ENCODE measurements at regions not wholly inside any gene's neighbourhood (a gene's known extent, or its start where the extent isn't known, plus 50 kb on each side); places are given as distances from the start of the nearest gene placed in this dataset.

DNA sequence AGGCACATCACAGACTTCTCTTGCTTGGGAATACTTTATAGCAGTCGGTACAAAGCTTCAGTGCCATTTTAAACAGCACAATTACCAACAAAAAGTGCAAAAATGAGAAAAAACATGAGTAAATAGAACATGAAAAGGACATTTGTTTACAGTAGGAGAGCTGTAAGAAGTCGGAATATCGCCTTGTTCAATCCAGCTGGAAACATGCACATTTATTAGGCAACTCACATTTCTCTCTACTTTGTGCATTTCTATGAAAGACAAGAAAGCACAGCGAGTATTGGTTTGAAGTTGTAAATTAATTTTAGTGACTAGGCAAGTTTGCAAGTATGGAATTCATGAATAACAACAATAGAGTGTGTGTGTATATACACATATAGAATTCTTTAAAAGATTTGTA is 484.7 kb downstream of the DACH1 start:
- WGBS, 3 donors: 85 to 90% (median 87%) methylated on average over 4 of the region's 4 CpGs
- Histone ChIP-seq H3K27me3 (no peaks in the 10 kb centered on the region), H3K27ac (no peak overlapping the region), H3K4me3 (no peak overlapping the region), H3K4me1 (ENCODE audit: insufficient read depth) (no peaks in the 10 kb centered on the region), H3K36me3 (no peaks in the 10 kb centered on the region), H3K9me3 (no peaks in the 10 kb centered on the region)
- TF ChIP-seq POLR2A (IDR thresholded peaks at IDR 0.05) (no peak), EP300 (IDR thresholded peaks at IDR 0.05) (no peak)
- TF ChIP-seq, protein P1, sequence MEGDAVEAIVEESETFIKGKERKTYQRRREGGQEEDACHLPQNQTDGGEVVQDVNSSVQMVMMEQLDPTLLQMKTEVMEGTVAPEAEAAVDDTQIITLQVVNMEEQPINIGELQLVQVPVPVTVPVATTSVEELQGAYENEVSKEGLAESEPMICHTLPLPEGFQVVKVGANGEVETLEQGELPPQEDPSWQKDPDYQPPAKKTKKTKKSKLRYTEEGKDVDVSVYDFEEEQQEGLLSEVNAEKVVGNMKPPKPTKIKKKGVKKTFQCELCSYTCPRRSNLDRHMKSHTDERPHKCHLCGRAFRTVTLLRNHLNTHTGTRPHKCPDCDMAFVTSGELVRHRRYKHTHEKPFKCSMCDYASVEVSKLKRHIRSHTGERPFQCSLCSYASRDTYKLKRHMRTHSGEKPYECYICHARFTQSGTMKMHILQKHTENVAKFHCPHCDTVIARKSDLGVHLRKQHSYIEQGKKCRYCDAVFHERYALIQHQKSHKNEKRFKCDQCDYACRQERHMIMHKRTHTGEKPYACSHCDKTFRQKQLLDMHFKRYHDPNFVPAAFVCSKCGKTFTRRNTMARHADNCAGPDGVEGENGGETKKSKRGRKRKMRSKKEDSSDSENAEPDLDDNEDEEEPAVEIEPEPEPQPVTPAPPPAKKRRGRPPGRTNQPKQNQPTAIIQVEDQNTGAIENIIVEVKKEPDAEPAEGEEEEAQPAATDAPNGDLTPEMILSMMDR (IDR thresholded peaks at IDR 0.05): no peak
- intact Hi-C loops (cut with DNase I): no loop called here
- no peak for DNase-seq

- Histone ChIP-seq H3K36me3 (no peaks in the 10 kb centered on the region), H3K9me3 (no peaks in the 10 kb centered on the region), H3K4me1 (ENCODE audit: insufficient read depth) (no peaks in the 10 kb centered on the region), H3K27me3 (no peaks in the 10 kb centered on the region), H3K4me3 (no peak overlapping the region), H3K27ac (no peak overlapping the region)
- TF ChIP-seq EP300 (IDR thresholded peaks at IDR 0.05): no peak
- no peak for TF ChIP-seq POLR2A (IDR thresholded peaks at IDR 0.05)
- TF ChIP-seq, protein P1 (IDR thresholded peaks at IDR 0.05): no peak
- intact Hi-C loops (cut with DNase I): no loop called here
- 89% methylated on average over 2 of the region's 2 CpGs for WGBS, 3 donors
- DNase-seq: no peak
Observed at GRCh38 chr13:71380191-71380590, 486.8 kb downstream of the DACH1 start.

- no peak for DNase-seq
- intact Hi-C loops (cut with DNase I): no loop called here
- TF ChIP-seq POLR2A (IDR thresholded peaks at IDR 0.05) (no peak), EP300 (IDR thresholded peaks at IDR 0.05) (no peak)
- TF ChIP-seq, protein P1 (IDR thresholded peaks at IDR 0.05): no peak
- Histone ChIP-seq H3K4me1 (ENCODE audit: insufficient read depth) (no peaks in the 10 kb centered on the region), H3K9me3 (no peaks in the 10 kb centered on the region), H3K4me3 (no peak overlapping the region), H3K36me3 (no peaks in the 10 kb centered on the region), H3K27ac (no peak overlapping the region), H3K27me3 (no peaks in the 10 kb centered on the region)
- WGBS, 3 donors: 2 to 13% (median 3%) methylated on average over 5 of the region's 5 CpGs
Observed at GRCh38 chr13:71378961-71379905, 487.8 kb downstream of the DACH1 start.

- H3K4me1 ChIP-seq (ENCODE audit: insufficient read depth): no peaks in the 10 kb centered on the region
- no peaks in the 10 kb centered on the region for H3K36me3 ChIP-seq
- TF ChIP-seq POLR2A (IDR thresholded peaks at IDR 0.05): no peak
- TF ChIP-seq EP300 (IDR thresholded peaks at IDR 0.05): no peak
- TF ChIP-seq, protein P1 (IDR thresholded peaks at IDR 0.05): no peak
- no peak for DNase-seq
- no peaks in the 10 kb centered on the region for H3K27me3 ChIP-seq
- no peaks in the 10 kb centered on the region for H3K9me3 ChIP-seq
- 60 to 81% (median 74%) methylated on average over 3 of the region's 3 CpGs for WGBS, 3 donors
- H3K4me3 ChIP-seq: no peak overlapping the region
- intact Hi-C loops (cut with DNase I): no loop called here
- no peak overlapping the region for H3K27ac ChIP-seq
Observed at GRCh38 chr13:71374471-71375049, 492.4 kb downstream of the DACH1 start.

All from ovary (tissue), 7 donors.